Liver (tissue), 8 donors: ENCODE measurements at regions not wholly inside any gene's neighbourhood (a gene's known extent, or its start where the extent isn't known, plus 50 kb on each side); places are given as distances from the start of the nearest gene placed in this dataset.

Experiments used
- DNase-seq: peaks from one replicate; pipeline ENCODE4 v3.0.0-alpha.2; 2017; ENCODE audit warnings: low spot score
- H3K27ac ChIP-seq, 2 donors: one replicate each; pipeline ENCODE4 v1.7.0; 2013; ENCODE audit warnings: inconsistent platforms in 2 of 2, low read length in 2 of 2, control low read depth in 1 of 2, low read depth in 1 of 2, mild to moderate bottlenecking in 1 of 2
- H3K27me3 ChIP-seq, 4 donors: one replicate each; pipeline versions ENCODE4 v1.6.1 to v1.7.0; 2013; ENCODE audit warnings: low read length in 3 of 4, inconsistent platforms in 1 of 4, mild to moderate bottlenecking in 1 of 4, moderate library complexity in 1 of 4; ENCODE audit not compliant: control insufficient read depth in 4 of 4, insufficient read depth in 4 of 4
- H3K36me3 ChIP-seq, 4 donors: one replicate each; pipeline versions ENCODE4 v1.6.1 to v1.7.0; 2013; ENCODE audit warnings: low read length in 3 of 4, mild to moderate bottlenecking in 3 of 4, low read depth in 1 of 4, moderate library complexity in 1 of 4; ENCODE audit not compliant: control insufficient read depth in 4 of 4, insufficient read depth in 3 of 4
- H3K4me1 ChIP-seq, 4 donors: one replicate each; pipeline versions ENCODE4 v1.6.1 to v1.7.0; 2013; ENCODE audit warnings: low read length in 3 of 4, mild to moderate bottlenecking in 3 of 4, moderate library complexity in 1 of 4; ENCODE audit not compliant: control insufficient read depth in 4 of 4, insufficient read depth in 4 of 4
- H3K4me3 ChIP-seq, 3 donors: one replicate each; pipeline versions ENCODE4 v1.6.1 to v1.7.0; 2013; ENCODE audit warnings: low read length in 3 of 3, control low read depth in 1 of 3, low read depth in 1 of 3, mild to moderate bottlenecking in 1 of 3
- H3K9ac ChIP-seq, 2 donors: one replicate each; pipeline ENCODE4 v1.7.0; 2013; ENCODE audit warnings: low read length in 2 of 2, mild to moderate bottlenecking in 2 of 2, moderate library complexity in 2 of 2, control low read depth in 1 of 2, low read depth in 1 of 2
- H3K9me3 ChIP-seq, 4 donors: one replicate each; pipeline versions ENCODE4 v1.6.1 to v1.7.0; 2013; ENCODE audit warnings: low read length in 3 of 4; ENCODE audit not compliant: control insufficient read depth in 4 of 4
- ATF3 ChIP-seq: IDR thresholded peaks from 2 replicates; pipeline ENCODE4 v1.6.1; 2016; ENCODE audit warnings: antibody characterized with exemption
- CTCF ChIP-seq: fragments of 150-350 bp; IDR thresholded peaks from 2 replicates; pipeline ENCODE4 v1.5.1; 2017; ENCODE audit warnings: improper control_type of control experiment, low read depth, low read length; ENCODE audit not compliant: missing input control
- EGR1 ChIP-seq, 2 donors: IDR thresholded peaks; 2 replicates each; pipeline ENCODE4 v1.6.1; 2016 to 2018; ENCODE audit warnings: antibody characterized with exemption in 2 of 2, low read depth in 2 of 2
- FOXA1 ChIP-seq: IDR thresholded peaks from 2 replicates; pipeline ENCODE4 v1.6.1; 2016; ENCODE audit warnings: antibody characterized with exemption
- FOXA2 ChIP-seq: IDR thresholded peaks from 2 replicates; pipeline ENCODE4 v1.6.1; 2016; ENCODE audit warnings: antibody characterized with exemption
- GABPA ChIP-seq, 2 donors: IDR thresholded peaks in 1 of 2; conservative IDR thresholded peaks in 1 of 2; 2 replicates each; pipeline ENCODE4 v1.6.1; 2016; ENCODE audit warnings: antibody characterized with exemption in 2 of 2, mild to moderate bottlenecking in 1 of 2, moderate library complexity in 1 of 2
- HNF4A ChIP-seq, 2 donors: conservative IDR thresholded peaks; 2 replicates each; pipeline ENCODE4 v1.6.1; 2016; ENCODE audit warnings: antibody characterized with exemption in 2 of 2, mild to moderate bottlenecking in 2 of 2
- HNF4G ChIP-seq: IDR thresholded peaks from 2 replicates; pipeline ENCODE4 v1.6.1; 2016; ENCODE audit warnings: antibody characterized with exemption
- JUND ChIP-seq, 2 donors: IDR thresholded peaks; 2 replicates each; pipeline ENCODE4 v1.6.1; 2016; ENCODE audit warnings: antibody characterized with exemption in 2 of 2
- MAX ChIP-seq: IDR thresholded peaks from 2 replicates; pipeline ENCODE4 v1.6.1; 2016; ENCODE audit warnings: antibody characterized with exemption
- NR2F2 ChIP-seq: IDR thresholded peaks from 2 replicates; pipeline ENCODE4 v1.6.1; 2016; ENCODE audit warnings: antibody characterized with exemption
- RAD21 ChIP-seq, 2 donors: IDR thresholded peaks; 2 replicates each; pipeline ENCODE4 v1.6.1; 2016; ENCODE audit warnings: antibody characterized with exemption in 2 of 2, mild to moderate bottlenecking in 2 of 2
- REST ChIP-seq: IDR thresholded peaks from 2 replicates; pipeline ENCODE4 v1.6.1; 2016; ENCODE audit warnings: antibody characterized with exemption, mild to moderate bottlenecking
- RXRA ChIP-seq, 2 donors: IDR thresholded peaks; 2 replicates each; pipeline ENCODE4 v1.6.1; 2017 to 2018; ENCODE audit warnings: antibody characterized with exemption in 2 of 2, mild to moderate bottlenecking in 1 of 2
- SP1 ChIP-seq: IDR thresholded peaks from 2 replicates; pipeline ENCODE4 v1.6.1; 2018; ENCODE audit warnings: antibody characterized with exemption, mild to moderate bottlenecking
- TAF1 ChIP-seq: conservative IDR thresholded peaks from 2 replicates; pipeline ENCODE4 v1.6.1; 2016; ENCODE audit warnings: antibody characterized with exemption, mild to moderate bottlenecking
- YY1 ChIP-seq: IDR thresholded peaks from 2 replicates; pipeline ENCODE4 v1.6.1; 2016; ENCODE audit warnings: antibody characterized with exemption, mild to moderate bottlenecking
- ZBTB33 ChIP-seq: IDR thresholded peaks from 2 replicates; pipeline ENCODE4 v1.6.1; 2016; ENCODE audit warnings: antibody characterized with exemption
- WGBS: extraction: QIAGEN DNeasy Blood & Tissue Kit; methylation state at CpG from one replicate; pipeline ENCODE4 v1.1.7; 2013; 5-methylcytosine and 5-hydroxymethylcytosine counted together
- donor health status: healthy.
- donor health status: healthy.
- donor health status: healthy.
- donor health status: healthy.
- donor health status: healthy.

GRCh38 chr4:19772581-19772980 lies 479.1 kb upstream of the SLIT2 start:
- Histone ChIP-seq H3K9me3 (no peaks in the 10 kb centered on the region), H3K4me1 (no peaks in the 10 kb centered on the region)
- WGBS = 61% methylated on average over 1 of the region's 1 CpG

More at GRCh38 chr4:19772581-19772980, 479.1 kb upstream of the SLIT2 start:
- no peaks in the 10 kb centered on the region for H3K27me3 ChIP-seq
- H3K27ac ChIP-seq = no peak overlapping the region
- DNase-seq = no peak
- H3K9ac ChIP-seq = no peak overlapping the region
- H3K4me3 ChIP-seq = no peak overlapping the region
- no peaks in the 10 kb centered on the region for H3K36me3 ChIP-seq
- TF ChIP-seq EGR1 (IDR thresholded peaks at IDR 0.05; ENCODE audit: low read depth in 2 of 2) = no peak
- no peak for TF ChIP-seq MAX
- TF ChIP-seq ATF3 = no peak
- TF ChIP-seq SP1 = no peak
- TF ChIP-seq TAF1 = no peak
- TF ChIP-seq ZBTB33 = no peak
- no peak for TF ChIP-seq REST
- TF ChIP-seq JUND (IDR thresholded peaks at IDR 0.05) = no peak
- no peak for TF ChIP-seq NR2F2
- no peak for TF ChIP-seq RXRA (IDR thresholded peaks at IDR 0.05)
- no peak for TF ChIP-seq FOXA2
- TF ChIP-seq RAD21 (IDR thresholded peaks at IDR 0.05) = no peak
- TF ChIP-seq HNF4A (conservative IDR thresholded peaks at IDR 0.05) = no peak
- TF ChIP-seq CTCF = no peak
- no peak for TF ChIP-seq GABPA (IDR thresholded peaks at IDR 0.05 in 1 of 2, conservative IDR thresholded peaks at IDR 0.05 in 1 of 2)
- no peak for TF ChIP-seq HNF4G
- no peak for TF ChIP-seq FOXA1
- TF ChIP-seq YY1 = no peak
